Neuronal stem cell (in vitro differentiated cells): ENCODE measurements at regions not wholly inside any gene's neighbourhood (a gene's known extent, or its start where the extent isn't known, plus 50 kb on each side); places are given as distances from the start of the nearest gene placed in this dataset.

ENCODE experiments used
- DNase-seq: peaks from one replicate; pipeline ENCODE4 v3.0.0-alpha.2; 2013; ENCODE audit warnings: low spot score
- H2AFZ ChIP-seq: one replicate; pipeline ENCODE4 v1.6.1; 2013; ENCODE audit warnings: mild to moderate bottlenecking, low read length, inconsistent platforms
- H2AK5ac ChIP-seq: 2 replicates; pipeline ENCODE4 v1.6.1; 2013; ENCODE audit warnings: low read depth, mild to moderate bottlenecking, inconsistent platforms, low read length, moderate library complexity, mixed read lengths
- H2BK120ac ChIP-seq: 2 replicates; pipeline ENCODE4 v1.6.1; 2013; ENCODE audit warnings: low read depth, mild to moderate bottlenecking, inconsistent platforms, low read length, moderate library complexity, mixed read lengths
- H2BK12ac ChIP-seq: one replicate; pipeline ENCODE4 v1.6.1; 2013; ENCODE audit warnings: low read length, inconsistent platforms
- H2BK15ac ChIP-seq: 2 replicates; pipeline ENCODE4 v1.6.1; 2013; ENCODE audit warnings: mild to moderate bottlenecking, low read length, inconsistent platforms, mixed read lengths
- H2BK5ac ChIP-seq: one replicate; pipeline ENCODE4 v1.6.1; 2013; ENCODE audit warnings: inconsistent platforms, mild to moderate bottlenecking, low read length, moderate library complexity
- H3K14ac ChIP-seq: one replicate; pipeline ENCODE4 v1.6.1; 2013; ENCODE audit warnings: low read length, inconsistent platforms
- H3K18ac ChIP-seq: 2 replicates; pipeline ENCODE4 v1.6.1; 2013; ENCODE audit warnings: low read length, inconsistent platforms
- H3K23ac ChIP-seq: 2 replicates; pipeline ENCODE4 v1.6.1; 2013; ENCODE audit warnings: low read depth, mild to moderate bottlenecking, mixed read lengths, low read length, inconsistent platforms; ENCODE audit not compliant: poor library complexity
- H3K27ac ChIP-seq: replicated peaks from 3 replicates; pipeline ENCODE4 v1.5.1; 2013; ENCODE audit warnings: low read length, inconsistent platforms
- H3K27me3 ChIP-seq, 3 experiments: 2 replicates each; pipeline ENCODE4 v1.6.1; 2013; ENCODE audit warnings: low read length in 3 of 3, mild to moderate bottlenecking in 2 of 3, inconsistent platforms in 1 of 3, low read depth in 1 of 3, mixed read lengths in 1 of 3, moderate library complexity in 1 of 3; ENCODE audit not compliant: control insufficient read depth in 3 of 3, insufficient read depth in 3 of 3
- H3K36me3 ChIP-seq, 2 donors: replicated peaks in 1 of 2; 2 replicates each; pipeline ENCODE4 v1.6.1; 2013; ENCODE audit warnings: low read length in 2 of 2; ENCODE audit not compliant: control insufficient read depth in 2 of 2, insufficient read depth in 2 of 2
- H3K4ac ChIP-seq: 2 replicates; pipeline ENCODE4 v1.6.1; 2013; ENCODE audit warnings: inconsistent platforms, mild to moderate bottlenecking, low read length, moderate library complexity
- H3K4me1 ChIP-seq, 2 donors: 1 replicate in 1 of 2; 2 replicates in 1 of 2; pipeline ENCODE4 v1.6.1; 2013; ENCODE audit warnings: low read length in 2 of 2, low read depth in 1 of 2; ENCODE audit not compliant: control insufficient read depth in 2 of 2, insufficient read depth in 1 of 2
- H3K4me2 ChIP-seq: one replicate; pipeline ENCODE4 v1.6.1; 2013; ENCODE audit warnings: mild to moderate bottlenecking, low read length, inconsistent platforms; ENCODE audit not compliant: insufficient read depth, poor library complexity, severe bottlenecking
- H3K4me3 ChIP-seq, 2 donors: 2 replicates each; pipeline ENCODE4 v1.5.1; 2013; ENCODE audit warnings: low read length in 2 of 2, mild to moderate bottlenecking in 2 of 2, inconsistent platforms in 1 of 2, moderate library complexity in 1 of 2
- H3K79me1 ChIP-seq: one replicate; pipeline ENCODE4 v1.6.1; 2013; ENCODE audit warnings: low read depth, mild to moderate bottlenecking, inconsistent platforms, low read length, moderate library complexity
- H3K9ac ChIP-seq: one replicate; pipeline ENCODE4 v1.6.1; 2013; ENCODE audit warnings: mild to moderate bottlenecking, low read depth, low read length, inconsistent platforms; ENCODE audit not compliant: poor library complexity
- H3K9me3 ChIP-seq, 2 donors: replicated peaks in 1 of 2; 2 replicates each; pipeline versions ENCODE3 to v1.6.1; 2013; ENCODE audit warnings: low read length in 2 of 2, mild to moderate bottlenecking in 2 of 2, inconsistent platforms in 1 of 2, low read depth in 1 of 2, mixed read lengths in 1 of 2, moderate library complexity in 1 of 2; ENCODE audit not compliant: control insufficient read depth in 2 of 2, insufficient read depth in 1 of 2
- H4K8ac ChIP-seq: one replicate; pipeline ENCODE4 v1.6.1; 2013; ENCODE audit warnings: low read depth, mild to moderate bottlenecking, inconsistent platforms, low read length, moderate library complexity
- H4K91ac ChIP-seq: one replicate; pipeline ENCODE4 v1.6.1; 2013; ENCODE audit warnings: low read length, low read depth, mild to moderate bottlenecking, inconsistent platforms; ENCODE audit not compliant: poor library complexity
- WGBS, 2 donors: extraction: QIAGEN DNeasy Blood & Tissue Kit; methylation state at CpG; one replicate each; pipeline ENCODE4 v1.1.7; 2013; ENCODE audit warnings: missing lambda C conversion rate in 2 of 2, mixed read lengths in 1 of 2; ENCODE audit not compliant: insufficient read length in 2 of 2, insufficient replicate concordance in 1 of 2; ENCODE audit errors: extremely low coverage in 2 of 2; 5-methylcytosine and 5-hydroxymethylcytosine counted together

DNA sequence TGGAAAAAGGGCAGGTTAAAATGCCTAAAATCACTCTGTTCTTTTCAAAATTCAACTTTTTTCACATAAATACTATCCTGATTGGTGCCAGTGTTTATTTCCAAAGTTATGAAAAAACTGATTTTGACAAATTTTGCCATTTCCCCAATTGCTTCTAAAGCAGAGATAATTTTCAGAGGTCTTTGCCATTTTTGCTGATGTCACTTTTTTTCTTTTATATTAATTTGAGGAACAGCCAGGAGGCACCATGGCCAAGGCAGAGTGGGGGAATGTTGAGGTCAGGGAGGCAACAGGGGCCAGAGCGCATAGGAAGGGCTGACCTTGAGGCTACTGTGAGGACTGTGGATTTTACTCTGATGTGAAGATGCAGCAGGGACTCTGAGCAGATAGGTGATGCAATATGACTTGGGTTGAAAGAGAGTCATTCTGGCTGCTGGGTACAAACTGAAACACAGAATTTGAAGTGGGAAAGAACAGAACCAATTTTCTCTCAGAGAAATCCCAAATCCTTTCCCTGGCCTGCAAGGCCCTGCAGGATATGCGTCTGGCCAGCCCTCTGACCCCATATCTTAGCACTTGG, 75.1 kb upstream of the LDAH start:
- Histone ChIP-seq H3K36me3 (no peaks in the 10 kb centered on the region), H3K23ac (no peak overlapping the region), H3K4me3 (no peak overlapping the region), H3K27ac (no peak overlapping the region), H2BK5ac (no peak overlapping the region), H4K91ac (no peak overlapping the region), H3K18ac (no peak overlapping the region), H3K4me1 (no peaks in the 10 kb centered on the region), H3K4me2 (no peak overlapping the region), H3K79me1 (no peaks in the 10 kb centered on the region), H4K8ac (no peak overlapping the region), H2BK120ac (no peak overlapping the region), H2BK12ac (no peak overlapping the region), H3K9me3 (no peaks in the 10 kb centered on the region), H3K4ac (no peak overlapping the region), H2AFZ (no peak overlapping the region), H2AK5ac (no peak overlapping the region), H3K14ac (no peak overlapping the region), H3K9ac (no peak overlapping the region), H2BK15ac (no peak overlapping the region), H3K27me3 (peaks cover 0 to 12% (median 0%) of the 10 kb centered on the region in 3 experiments)
- WGBS, 2 donors, result no CpG with 5 or more reads among the region's 2 CpGs
- no peak for DNase-seq

DNA sequence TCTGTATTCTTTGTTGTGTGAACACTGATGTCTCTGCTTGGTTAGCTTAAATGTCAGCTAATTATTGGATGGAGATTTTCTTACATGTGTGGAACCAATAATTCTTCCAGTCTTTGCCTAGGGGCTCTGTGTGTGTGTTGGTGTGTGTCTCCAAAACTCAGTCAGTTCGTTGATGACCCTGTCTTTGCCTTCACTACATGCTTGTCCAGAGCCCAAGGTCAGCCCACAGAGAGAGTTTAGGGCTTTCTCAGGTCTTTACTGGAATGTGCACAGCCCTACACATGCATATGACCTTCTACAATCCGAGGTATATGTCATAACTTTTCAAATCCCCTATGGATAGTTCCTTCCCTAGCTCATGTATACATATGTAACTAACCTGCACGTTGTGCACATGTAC, 74.1 kb upstream of the LDAH start:
- Histone ChIP-seq H3K79me1 (no peaks in the 10 kb centered on the region), H4K8ac (no peak overlapping the region)

DNA sequence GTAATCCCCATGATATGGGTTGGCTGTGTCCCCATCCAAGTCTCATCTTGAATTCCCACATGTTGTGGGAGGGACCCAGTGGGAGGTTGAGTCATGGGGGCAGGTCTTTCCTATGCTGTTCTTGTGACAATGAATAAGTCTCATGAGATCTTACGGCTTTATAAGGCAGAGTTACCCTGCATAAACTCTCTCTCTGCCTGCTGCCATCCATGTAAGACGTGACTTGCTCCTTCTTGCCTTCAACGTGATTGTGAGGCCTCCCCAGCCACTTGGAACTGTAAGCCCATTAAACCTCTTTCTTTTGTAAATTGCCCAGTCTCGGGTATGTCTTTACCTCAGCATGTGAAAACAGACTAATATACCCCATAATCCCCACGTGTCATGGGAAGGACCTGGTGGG, 61.9 kb upstream of the LDAH start:
- Histone ChIP-seq H2BK12ac (no peak overlapping the region), H2BK120ac (no peak overlapping the region), H3K18ac (no peak overlapping the region), H3K79me1 (no peaks in the 10 kb centered on the region), H2AK5ac (no peak overlapping the region), H3K4me3 (no peak overlapping the region), H3K9me3 (no peaks in the 10 kb centered on the region), H3K27ac (no peak overlapping the region), H2BK15ac (no peak overlapping the region), H3K4me2 (no peak overlapping the region), H4K91ac (no peak overlapping the region), H3K23ac (no peak overlapping the region), H4K8ac (no peak overlapping the region), H3K4ac (no peak overlapping the region), H2AFZ (no peak overlapping the region), H3K9ac (no peak overlapping the region), H3K36me3 (no peaks in the 10 kb centered on the region), H3K4me1 (no peaks in the 10 kb centered on the region), H2BK5ac (no peak overlapping the region), H3K14ac (no peak overlapping the region), H3K27me3 (no peaks in the 10 kb centered on the region)
- WGBS, 2 donors, result no CpG with 5 or more reads among the region's 5 CpGs
- DNase-seq, result no peak

More for the DNA sequence above, 74.1 kb upstream of the LDAH start:
- Histone ChIP-seq H2BK12ac (no peak overlapping the region), H2BK120ac (no peak overlapping the region), H3K4me2 (no peak overlapping the region), H3K27me3 (peaks cover 0 to 4% (median 0%) of the 10 kb centered on the region in 3 experiments), H2BK5ac (no peak overlapping the region), H3K4me1 (no peaks in the 10 kb centered on the region), H3K36me3 (no peaks in the 10 kb centered on the region), H3K23ac (no peak overlapping the region), H2AFZ (no peak overlapping the region), H3K4me3 (no peak overlapping the region), H3K27ac (no peak overlapping the region), H3K14ac (no peak overlapping the region), H4K91ac (no peak overlapping the region), H3K9me3 (no peaks in the 10 kb centered on the region), H2BK15ac (no peak overlapping the region), H2AK5ac (no peak overlapping the region), H3K18ac (no peak overlapping the region), H3K4ac (no peak overlapping the region), H3K9ac (no peak overlapping the region)
- no CpG with 5 or more reads among the region's 3 CpGs for WGBS, 2 donors
- no peak for DNase-seq

DNA sequence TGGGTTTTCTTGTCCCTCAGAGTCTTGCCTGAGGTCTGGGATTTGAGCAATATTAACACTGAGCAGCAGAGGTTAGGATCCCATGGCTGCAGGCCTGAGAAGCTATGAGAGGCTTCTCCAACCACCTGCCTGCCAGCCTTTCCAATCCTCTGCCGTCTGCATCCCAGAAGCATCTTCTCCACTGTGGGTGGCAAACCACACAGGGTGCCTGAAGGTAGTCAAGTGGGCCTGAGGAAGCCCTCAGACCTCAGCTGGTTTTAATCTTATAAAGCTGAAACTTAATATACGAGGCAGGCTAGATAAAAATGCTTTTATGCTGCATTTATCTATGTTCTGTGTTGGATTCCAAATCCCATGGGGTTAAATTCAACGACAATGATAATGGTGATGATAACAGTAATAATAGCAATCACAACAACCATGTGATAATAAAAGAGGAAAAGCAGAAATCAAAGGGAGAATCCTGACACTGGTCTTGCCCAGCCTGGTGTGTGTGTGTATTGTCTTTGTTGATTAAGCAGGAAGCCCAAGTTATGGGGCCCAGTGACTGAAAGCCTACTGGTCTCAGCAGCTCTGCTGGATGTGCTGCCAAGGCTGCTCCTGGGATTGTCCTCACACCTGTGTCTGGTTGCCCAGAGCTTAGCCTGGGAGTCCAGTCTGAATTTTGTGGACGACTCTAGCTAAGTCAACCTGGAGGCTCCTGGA, 59.7 kb upstream of the LDAH start:
- Histone ChIP-seq H2AK5ac (no peak overlapping the region), H3K9ac (no peak overlapping the region), H3K14ac (no peak overlapping the region), H3K18ac (no peak overlapping the region), H2BK5ac (no peak overlapping the region), H3K27ac (no peak overlapping the region), H2AFZ (no peak overlapping the region), H3K4me3 (no peak overlapping the region), H2BK12ac (no peak overlapping the region), H3K27me3 (no peaks in the 10 kb centered on the region), H3K36me3 (no peaks in the 10 kb centered on the region), H2BK120ac (no peak overlapping the region), H3K23ac (no peak overlapping the region), H4K8ac (no peak overlapping the region), H4K91ac (no peak overlapping the region), H3K79me1 (no peaks in the 10 kb centered on the region), H3K4me2 (no peak overlapping the region), H3K4me1 (no peaks in the 10 kb centered on the region), H3K9me3 (peaks cover 0 to 3% of the 10 kb centered on the region in 2 donors), H2BK15ac (no peak overlapping the region), H3K4ac (no peak overlapping the region)
- no peak for DNase-seq
- no CpG with 5 or more reads among the region's 4 CpGs for WGBS, 2 donors
